Endothelial cell of umbilical vein (primary cell): ENCODE measurements at regions not wholly inside any gene's neighbourhood (a gene's known extent, or its start where the extent isn't known, plus 50 kb on each side); places are given as distances from the start of the nearest gene placed in this dataset.

Experiments used
- CTCF ChIP-seq, 2 donors: IDR thresholded peaks; 1 replicate in 1 of 2; 2 replicates in 1 of 2; pipeline ENCODE4 v1.5.1; 2011; ENCODE audit warnings: low read length in 2 of 2, mild to moderate bottlenecking in 2 of 2, moderate library complexity in 2 of 2, control low read depth in 1 of 2, inconsistent platforms in 1 of 2, low read depth in 1 of 2; ENCODE audit not compliant: insufficient read depth in 1 of 2; ENCODE audit errors: extremely low read depth in 1 of 2
- EZH2 ChIP-seq: IDR thresholded peaks from 2 replicates; pipeline ENCODE4 v1.6.1; 2012; ENCODE audit warnings: borderline replicate concordance, low read depth, mild to moderate bottlenecking, moderate library complexity, low read length, inconsistent platforms; ENCODE audit not compliant: severe bottlenecking
- JUN ChIP-seq: IDR thresholded peaks from 2 replicates; pipeline ENCODE4 v1.6.1; 2011; ENCODE audit warnings: borderline replicate concordance, low read depth; ENCODE audit not compliant: insufficient read length, insufficient read depth
- MYC ChIP-seq: IDR thresholded peaks from one replicate; pipeline ENCODE4 v1.6.1; 2011; ENCODE audit warnings: mild to moderate bottlenecking, low read depth, low read length

GRCh38 chr1:233496993-233497392 lies 116.9 kb upstream of the KCNK1 start:
- TF ChIP-seq CTCF (IDR thresholded peaks at IDR 0.05; ENCODE audit: extremely low read depth in 1 of 2, insufficient read depth in 1 of 2, low read depth in 1 of 2, low read length in 2 of 2) (no peak), EZH2 (no peak), JUN (no peak), MYC (no peak)
